PC-3 (cell line): ENCODE measurements at regions not wholly inside any gene's neighbourhood (a gene's known extent, or its start where the extent isn't known, plus 50 kb on each side); places are given as distances from the start of the nearest gene placed in this dataset.

Experiments used
- ATAC-seq: fragments of 200-7000 bp; cut with Tn5 transposase; 2 replicates; pipeline ENCODE4 v1.9.1; 2020; ENCODE audit warnings: mild to moderate bottlenecking, moderate library complexity
- BruUV-seq: library from RNA; stranded (reverse); fragments of 400-500 nt; replicated peaks from 2 replicates; lab custom pipeline; 2021; lab: Mats Ljungman, UMichigan
- CTCF ChIA-PET: fragments of 300-600 bp; sonication (Branson Sonifier 250); formaldehyde crosslinking; loops from one replicate; lab custom pipeline; 2022; ENCODE audit warnings: antibody characterized with exemption; lab: Charles Lee
- POLR2A ChIA-PET: fragments of 300-600 bp; sonication (Branson Sonifier 250); formaldehyde crosslinking; loops from one replicate; lab custom pipeline; 2022; ENCODE audit warnings: antibody characterized with exemption; ENCODE audit not compliant: unreplicated experiment; lab: Charles Lee
- DNase-seq: peaks from one replicate; pipeline ENCODE4 v3.0.0-alpha.2; 2015
- H2AFZ ChIP-seq: fragments of 300-600 bp; sonication (generic); 2 replicates; pipeline ENCODE4 v1.6.0; 2016; ENCODE audit warnings: antibody characterized with exemption, low read length
- H3F3A ChIP-seq: fragments of 300-600 bp; sonication (generic); one replicate; pipeline ENCODE4 v1.6.0; 2017; ENCODE audit warnings: antibody characterized with exemption, low read length, control low read depth, mild to moderate bottlenecking; ENCODE audit not compliant: unreplicated experiment
- H3K27ac ChIP-seq: fragments of 300-600 bp; sonication (generic); 2 replicates; pipeline ENCODE4 v1.5.1; 2016; ENCODE audit warnings: mild to moderate bottlenecking, low read length
- H3K27me3 ChIP-seq: fragments of 300-600 bp; sonication (generic); 2 replicates; pipeline ENCODE4 v1.6.1; 2016; ENCODE audit warnings: low read length, mixed read lengths
- H3K36me3 ChIP-seq: fragments of 300-600 bp; sonication (generic); 2 replicates; pipeline ENCODE4 v1.6.1; 2016; ENCODE audit warnings: low read depth, mixed run types, low read length, mixed read lengths
- H3K4me1 ChIP-seq: fragments of 300-600 bp; sonication (generic); 2 replicates; pipeline ENCODE4 v1.5.1; 2016; ENCODE audit warnings: low read length; ENCODE audit not compliant: insufficient read depth
- H3K4me2 ChIP-seq: fragments of 300-600 bp; sonication (generic); 2 replicates; pipeline ENCODE4 v1.6.0; 2016; ENCODE audit warnings: low read length
- H3K4me3 ChIP-seq: fragments of 300-600 bp; sonication (generic); 2 replicates; pipeline ENCODE4 v1.5.1; 2016; ENCODE audit warnings: mild to moderate bottlenecking, low read length, mixed read lengths
- H3K79me2 ChIP-seq: fragments of 300-600 bp; sonication (generic); 2 replicates; pipeline ENCODE4 v1.6.1; 2017; ENCODE audit warnings: low read length, mixed read lengths
- H3K9ac ChIP-seq: fragments of 300-600 bp; sonication (generic); 2 replicates; pipeline ENCODE4 v1.6.0; 2016; ENCODE audit warnings: mild to moderate bottlenecking, low read length
- H3K9me2 ChIP-seq: fragments of 300-600 bp; sonication (generic); replicated peaks from 2 replicates; pipeline ENCODE4 v1.6.1; 2016; ENCODE audit warnings: mixed run types, low read length, mixed read lengths
- H3K9me3 ChIP-seq: fragments of 300-600 bp; sonication (generic); 2 replicates; pipeline ENCODE4 v1.6.1; 2016; ENCODE audit warnings: low read length, mixed read lengths
- H4K20me1 ChIP-seq: fragments of 300-600 bp; sonication (generic); 2 replicates; pipeline ENCODE4 v1.6.1; 2016; ENCODE audit warnings: low read length, mixed read lengths
- CTCF ChIP-seq: fragments of 300-600 bp; sonication (generic); conservative IDR thresholded peaks from 2 replicates; pipeline ENCODE4 v1.5.1; 2017; ENCODE audit warnings: antibody characterized with exemption, low read depth, mild to moderate bottlenecking, low read length
- EZH2 ChIP-seq: fragments of 300-600 bp; sonication (generic); IDR thresholded peaks from one replicate; pipeline ENCODE4 v1.6.1; 2017; ENCODE audit warnings: antibody characterized with exemption, mild to moderate bottlenecking, low read length; ENCODE audit not compliant: unreplicated experiment
- EZH2phosphoT487 ChIP-seq: fragments of 300-600 bp; sonication (generic); IDR thresholded peaks from 2 replicates; pipeline ENCODE4 v1.6.1; 2018; ENCODE audit warnings: mild to moderate bottlenecking, antibody characterized with exemption, low read length, borderline replicate concordance
- intact Hi-C: fragments of 100-400 bp; cut with micrococcal nuclease; formaldehyde crosslinking; loops from 2 replicates; pipeline ENCODE4 v1.9.0; 2023

GRCh38 chr18:10040287-10041011 is 126.6 kb downstream of the VAPA start:
- H3K79me2 ChIP-seq = no peaks in the 10 kb centered on the region
- POLR2A ChIA-PET = interaction anchor here (0.6 kb wide), 1 partner anchor 347 kb away, joined by 5 read pairs; no protein-coding TSS in a partner anchor
- CTCF ChIA-PET = no interaction called here
- no peak overlapping the region for H3K9ac ChIP-seq
- H3K36me3 ChIP-seq = no peaks in the 10 kb centered on the region
- no peaks in the 10 kb centered on the region; the same call in 1 of the 2 replicates for H3K4me1 ChIP-seq
- TF ChIP-seq EZH2 (no peak), EZH2phosphoT487 (no peak), CTCF (no peak)
- peaks cover 6% of the 10 kb centered on the region for H3K27me3 ChIP-seq
- H3K27ac ChIP-seq = no peak overlapping the region
- H3K9me3 ChIP-seq = no peaks in the 10 kb centered on the region
- DNase-seq = no peak
- no TSS peak for BruUV-seq
- H3K4me3 ChIP-seq = no peak overlapping the region
- intact Hi-C loops = no loop called here
- H4K20me1 ChIP-seq = no peaks in the 10 kb centered on the region
- H3K9me2 ChIP-seq = no peaks in the 10 kb centered on the region
- H3F3A ChIP-seq = no peaks in the 10 kb centered on the region
- ATAC-seq = no peak
- no peak overlapping the region for H2AFZ ChIP-seq
- no peak overlapping the region for H3K4me2 ChIP-seq

- intact Hi-C loops = no loop called here
- H3K9me2 ChIP-seq = no peaks in the 10 kb centered on the region
- H3K36me3 ChIP-seq = no peaks in the 10 kb centered on the region
- H3K4me1 ChIP-seq = no peaks in the 10 kb centered on the region
- no peaks in the 10 kb centered on the region for H3K9me3 ChIP-seq
- H3K27me3 ChIP-seq = peaks cover 11% of the 10 kb centered on the region
- H2AFZ ChIP-seq = no peak overlapping the region
- no peak for ATAC-seq
- H3K27ac ChIP-seq = no peak overlapping the region
- H3K4me2 ChIP-seq = no peak overlapping the region
- H3K79me2 ChIP-seq = no peaks in the 10 kb centered on the region
- POLR2A ChIA-PET = no interaction called here
- no peaks in the 10 kb centered on the region for H3F3A ChIP-seq
- CTCF ChIA-PET = no interaction called here
- H4K20me1 ChIP-seq = no peaks in the 10 kb centered on the region
- TF ChIP-seq EZH2phosphoT487 = no peak
- no peak for TF ChIP-seq EZH2
- DNase-seq = no peak
- H3K4me3 ChIP-seq = no peak overlapping the region
- BruUV-seq = no TSS peak
- H3K9ac ChIP-seq = no peak overlapping the region
Observed at GRCh38 chr18:10041180-10041579, 127.4 kb downstream of the VAPA start.

GRCh38 chr18:10042492-10042891 is 128.7 kb downstream of the VAPA start:
- no peaks in the 10 kb centered on the region for H3K79me2 ChIP-seq
- DNase-seq (no peak), ATAC-seq (no peak)
- BruUV-seq = no TSS peak
- H2AFZ ChIP-seq = no peak overlapping the region
- no peak overlapping the region for H3K4me2 ChIP-seq
- POLR2A ChIA-PET = no interaction called here
- H3K27me3 ChIP-seq = peaks cover 20% of the 10 kb centered on the region
- H3K27ac ChIP-seq = no peak overlapping the region
- TF ChIP-seq EZH2 (no peak), EZH2phosphoT487 (no peak), CTCF (no peak)
- H3K36me3 ChIP-seq = no peaks in the 10 kb centered on the region
- no peak overlapping the region for H3K9ac ChIP-seq
- CTCF ChIA-PET = no interaction called here
- H3F3A ChIP-seq = no peaks in the 10 kb centered on the region
- no peak overlapping the region for H3K4me3 ChIP-seq
- intact Hi-C loops = no loop called here
- H4K20me1 ChIP-seq = no peaks in the 10 kb centered on the region
- no peaks in the 10 kb centered on the region for H3K9me2 ChIP-seq
- no peaks in the 10 kb centered on the region for H3K9me3 ChIP-seq
- no peaks in the 10 kb centered on the region for H3K4me1 ChIP-seq
